GM23248 (cell line): ENCODE measurements at regions not wholly inside any gene's neighbourhood (a gene's known extent, or its start where the extent isn't known, plus 50 kb on each side); places are given as distances from the start of the nearest gene placed in this dataset.

Source experiments
- EZH2 ChIP-seq: fragments of 200-600 bp; sonication (generic); IDR thresholded peaks from 2 replicates; pipeline ENCODE4 v1.6.1; 2018; ENCODE audit warnings: antibody characterized with exemption, mild to moderate bottlenecking; ENCODE audit not compliant: insufficient read depth, poor library complexity, severe bottlenecking
- EZH2phosphoT487 ChIP-seq: fragments of 200-600 bp; sonication (generic); IDR thresholded peaks from 2 replicates; pipeline ENCODE4 v1.6.1; 2018; ENCODE audit warnings: antibody characterized with exemption, moderate library complexity, mild to moderate bottlenecking, low read depth; ENCODE audit not compliant: insufficient read depth

DNA sequence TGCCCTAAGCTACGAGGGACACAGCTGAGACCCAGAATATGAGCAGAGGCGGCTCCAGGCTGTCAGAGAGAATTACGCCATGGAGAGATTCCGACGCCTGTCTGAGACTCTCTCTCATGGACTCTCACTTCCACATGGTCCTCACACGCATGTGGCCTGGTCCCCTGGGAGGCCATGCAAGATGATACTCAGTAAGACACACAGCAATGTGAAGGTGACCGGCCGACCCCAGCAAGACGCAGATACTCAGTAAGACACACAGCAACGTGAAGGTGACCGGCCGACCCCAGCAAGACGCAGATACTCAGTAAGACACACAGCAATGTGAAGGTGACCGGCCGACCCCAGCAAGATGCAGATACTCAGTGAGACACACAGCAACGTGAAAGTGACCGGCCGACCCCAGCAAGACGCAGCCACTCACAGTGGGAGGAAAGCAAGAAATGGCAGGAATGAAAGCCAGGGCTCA lies 400.8 kb upstream of the MYT1L start:
- no peak for TF ChIP-seq EZH2
- no peak for TF ChIP-seq EZH2phosphoT487
